Ureter (tissue), 1 donor: ENCODE measurements at regions not wholly inside any gene's neighbourhood (a gene's known extent, or its start where the extent isn't known, plus 50 kb on each side); places are given as distances from the start of the nearest gene placed in this dataset.
A peak's percentile ranks its signal among the peaks of the same experiment; 100 is the strongest.
"Not testable (repeated sequence)": the region's sequence is repeated elsewhere in the genome, so short reads cannot be mapped to it uniquely, and the experiment has no call there.

Source experiments
- DNase-seq: peaks from one replicate; pipeline ENCODE4 v3.0.0-alpha.2; 2020; ENCODE audit warnings: low spot score
- donor health status: DM: yes; HTN: yes; CAD: no.

DNA sequence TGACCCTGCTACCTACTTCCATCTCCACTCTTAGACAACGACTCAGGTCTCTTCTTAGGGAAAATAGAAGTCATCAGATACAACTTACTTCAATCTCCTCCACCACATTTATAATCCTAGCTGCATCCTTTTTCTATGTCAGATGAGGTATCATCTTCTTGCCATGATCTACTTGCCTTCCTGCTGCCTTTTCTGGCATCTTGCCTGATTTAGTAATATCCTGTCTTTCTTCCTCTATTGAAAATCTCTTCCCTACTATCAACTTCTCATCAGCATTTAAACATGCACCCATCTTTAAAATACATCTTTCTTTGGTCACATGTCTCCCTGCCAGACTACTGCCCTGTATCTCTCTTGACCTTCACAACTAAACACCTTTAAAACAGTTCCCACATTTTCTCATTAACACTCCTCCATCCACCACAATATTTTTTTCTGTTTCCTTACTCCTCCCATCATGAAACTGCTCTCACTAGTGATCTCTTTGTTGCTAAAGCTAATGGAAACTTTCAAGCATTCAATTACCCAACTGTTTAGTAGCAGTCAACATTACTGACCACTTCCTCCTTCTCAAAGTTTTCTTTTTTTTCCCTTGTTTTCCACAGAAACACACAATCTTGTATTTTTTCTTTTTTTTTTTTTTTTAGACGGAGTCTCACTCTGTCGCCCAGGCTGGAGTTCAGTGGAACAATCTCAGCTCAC is 100.8 kb upstream of the CXorf66 start:
- no peak for DNase-seq

DNA sequence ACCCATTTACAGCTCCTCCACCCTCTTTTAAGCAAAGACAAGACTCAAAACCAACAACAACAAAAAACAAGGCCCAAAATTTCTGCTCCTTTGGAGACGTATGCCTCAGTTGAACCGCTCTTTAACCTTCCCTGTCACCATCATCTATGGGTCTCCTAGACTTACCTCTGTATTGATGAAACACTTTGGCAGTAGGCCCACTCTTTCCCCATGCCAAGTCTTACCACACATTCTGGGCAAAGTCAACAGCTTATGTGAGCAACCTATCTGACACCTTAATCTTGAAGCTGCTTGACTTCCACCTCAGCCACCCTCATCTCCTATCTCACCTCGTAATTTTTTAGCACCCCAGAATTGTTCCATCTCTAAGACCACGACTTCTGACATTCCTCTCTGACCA is 99.7 kb upstream of the CXorf66 start:
- no peak for DNase-seq

DNA sequence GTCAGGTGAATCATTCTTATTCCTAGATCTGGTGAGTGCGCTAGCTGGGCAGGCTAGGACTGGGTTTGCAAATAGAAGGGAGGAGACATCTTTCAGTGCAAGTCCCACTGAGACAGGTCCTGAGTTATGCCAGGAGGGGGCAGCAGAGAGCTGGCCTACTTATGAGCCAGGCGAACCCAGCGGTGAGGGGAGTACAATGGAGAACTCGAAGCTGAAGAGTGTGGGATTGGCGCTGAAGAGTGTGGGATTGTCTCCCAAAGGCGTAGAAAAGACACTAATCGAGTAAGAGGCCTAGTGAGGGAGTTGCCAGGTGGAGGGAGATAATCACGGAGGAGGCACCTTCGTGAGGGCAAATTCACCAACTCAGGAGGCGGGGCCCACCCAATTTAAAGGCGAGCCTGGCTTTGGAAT is 91.7 kb upstream of the CXorf66 start:
- DNase-seq = peak; percentile 65

DNA sequence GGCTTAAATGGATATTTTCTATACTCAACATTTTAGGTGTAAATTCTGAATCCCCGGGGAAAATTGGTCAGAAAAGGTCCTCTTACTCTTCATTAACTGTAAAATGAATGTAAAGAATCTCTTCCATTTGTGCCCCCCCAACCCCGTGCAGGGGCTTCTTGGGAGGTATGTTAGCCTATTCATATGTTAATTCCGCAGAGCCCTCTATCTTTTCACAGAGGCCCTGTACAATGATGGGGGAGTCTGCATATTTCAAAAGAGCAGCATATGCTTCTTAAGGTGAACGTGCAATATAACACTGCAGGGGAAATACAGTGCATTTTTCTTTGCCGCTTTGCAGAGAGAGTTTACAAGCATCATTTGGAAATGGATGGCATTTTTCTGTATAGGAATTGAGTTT is 88.5 kb upstream of the CXorf66 start:
- DNase-seq = no peak

DNA sequence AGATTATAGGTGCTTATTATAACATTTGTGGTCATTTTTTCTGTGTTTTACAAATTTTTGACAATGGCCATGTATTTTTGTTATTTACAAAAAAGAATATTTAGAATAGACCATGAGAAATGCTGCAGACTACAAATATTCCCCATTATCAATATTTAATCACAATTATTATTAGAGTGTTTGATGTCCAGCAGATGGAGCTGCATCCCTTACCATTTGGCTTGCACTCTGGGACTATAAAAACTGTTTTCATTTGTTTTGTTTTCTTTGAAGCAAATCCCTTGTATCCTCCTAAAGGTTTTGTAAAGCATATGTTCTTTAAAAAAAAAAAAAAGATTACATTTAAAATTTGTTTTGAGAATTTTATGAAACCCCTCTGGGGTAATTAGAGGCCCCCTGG is 85.6 kb upstream of the CXorf66 start:
- DNase-seq = no peak

DNA sequence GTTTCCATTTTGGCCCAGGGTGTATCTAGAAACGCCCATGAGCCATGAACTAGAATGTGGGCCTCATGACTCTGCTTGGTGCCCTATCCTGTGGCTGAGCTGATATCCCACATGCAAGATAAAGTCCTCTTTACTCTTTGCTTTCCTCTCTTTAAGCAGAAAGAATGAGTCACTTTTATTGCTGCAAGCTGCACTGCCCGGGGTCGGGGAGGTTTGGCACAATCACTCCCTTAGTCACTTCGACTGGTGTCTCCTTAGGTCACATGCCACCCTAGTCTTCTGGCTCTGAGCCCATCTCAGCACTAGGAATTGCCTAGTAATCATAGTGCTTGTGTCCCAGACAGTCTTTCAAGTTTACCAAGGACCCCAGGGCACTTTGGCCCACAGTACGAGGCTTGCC is 75.1 kb upstream of the CXorf66 start:
- no peak for DNase-seq

GRCh38 chrX:140038842-140039241 is 73.5 kb upstream of the CXorf66 start:
- no peak for DNase-seq

DNA sequence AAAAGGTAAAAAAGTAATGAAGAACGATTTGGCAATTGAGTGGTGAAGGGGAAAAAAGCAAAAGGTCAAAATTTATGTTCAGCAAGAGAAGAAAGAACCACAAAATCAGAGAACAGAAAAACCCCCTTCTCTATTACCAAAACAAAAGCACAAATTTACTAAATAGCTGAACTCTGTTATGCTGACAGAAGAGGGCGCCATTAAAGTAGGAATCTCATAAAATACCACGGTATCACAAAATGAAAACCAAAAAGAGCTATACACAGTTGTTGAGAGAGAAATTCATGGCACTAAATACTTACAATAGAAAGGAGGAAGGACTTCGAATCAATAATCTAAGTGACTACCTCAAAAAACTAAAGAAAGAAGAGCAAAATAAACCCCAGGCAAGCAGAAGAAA is 69.6 kb upstream of the CXorf66 start:
- DNase-seq = no peak

GRCh38 chrX:140022482-140022881 is 57.2 kb upstream of the CXorf66 start:
- no peak for DNase-seq

DNA sequence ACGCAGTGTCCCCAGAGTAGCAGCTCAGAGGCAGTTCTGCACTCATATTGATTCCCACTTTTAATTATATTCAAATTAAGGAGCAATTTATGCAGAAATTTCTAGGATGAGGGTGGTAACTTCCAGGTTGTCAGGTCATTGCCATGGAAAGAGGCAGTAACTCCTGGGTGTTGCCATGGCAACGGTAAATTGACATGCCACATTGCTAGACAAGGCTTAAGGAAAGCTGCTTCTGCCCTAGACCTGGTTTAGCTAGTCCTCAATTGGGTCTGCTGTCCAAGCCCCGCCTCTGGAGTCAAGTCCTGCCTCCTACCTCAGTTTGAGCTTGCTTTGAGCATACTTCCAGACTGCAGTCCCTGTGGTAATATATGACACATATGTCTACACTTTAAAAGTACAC is 53.8 kb upstream of the CXorf66 start:
- DNase-seq = not testable (repeated sequence)
